Uterus (tissue), 3 donors: ENCODE measurements at regions not wholly inside any gene's neighbourhood (a gene's known extent, or its start where the extent isn't known, plus 50 kb on each side); places are given as distances from the start of the nearest gene placed in this dataset.
A peak's percentile ranks its signal among the peaks of the same experiment; 100 is the strongest.

Experiments used
- DNase-seq, 2 donors: peaks; one replicate each; pipeline ENCODE4 v3.0.0-alpha.2; 2019 to 2020
- H3K27ac ChIP-seq, 2 donors: fragments of 200-600 bp; sonication (generic); 1 replicate in 1 of 2; 2 replicates in 1 of 2; pipeline ENCODE4 v1.5.1; 2016 to 2018
- H3K27me3 ChIP-seq, 2 donors: fragments of 200-600 bp; sonication (generic); one replicate each; pipeline ENCODE4 v1.5.1; 2018 to 2019; ENCODE audit warnings: control low read depth in 1 of 2
- H3K36me3 ChIP-seq, 2 donors: fragments of 200-600 bp; sonication (generic); one replicate each; pipeline ENCODE4 v1.5.1; 2019; ENCODE audit warnings: control low read depth in 1 of 2
- H3K4me1 ChIP-seq, 2 donors: fragments of 200-600 bp; sonication (generic); one replicate each; pipeline ENCODE4 v1.5.1; 2018 to 2019; ENCODE audit warnings: control low read depth in 1 of 2
- H3K4me3 ChIP-seq, 2 donors: fragments of 200-600 bp; sonication (generic); 1 replicate in 1 of 2; 2 replicates in 1 of 2; pipeline ENCODE4 v1.5.1; 2018 to 2019; ENCODE audit warnings: mild to moderate bottlenecking in 1 of 2
- H3K9me3 ChIP-seq, 2 donors: fragments of 200-600 bp; sonication (generic); one replicate each; pipeline ENCODE4 v1.5.1; 2019; ENCODE audit warnings: control low read depth in 1 of 2
- CTCF ChIP-seq, 4 experiments: fragments of 200-600 bp in 2 of 4; fragments of 450-650 bp in 2 of 4; sonication (generic) in 2 of 4; IDR thresholded peaks; one replicate each; pipeline ENCODE4 v1.5.1; 2016 to 2019; ENCODE audit warnings: antibody characterized with exemption in 4 of 4, mild to moderate bottlenecking in 2 of 4, moderate library complexity in 1 of 4
- POLR2A ChIP-seq, 2 donors: fragments of 450-650 bp; IDR thresholded peaks; one replicate each; pipeline ENCODE4 v1.6.1; 2016; ENCODE audit warnings: antibody characterized with exemption in 2 of 2, mild to moderate bottlenecking in 1 of 2, moderate library complexity in 1 of 2
- intact Hi-C: fragments of 100-400 bp; cut with DNase I; formaldehyde crosslinking; loops from one replicate; pipeline ENCODE4 v1.15.1; 2023; ENCODE audit warnings: low total_unique reads
- donor health status: DM: yes; HTN: yes; CAD: no.

GRCh38 chr3:31065765-31066164 is 171.3 kb upstream of the GADL1 start:
- H3K9me3 ChIP-seq: no peaks in the 10 kb centered on the region
- DNase-seq: no peak
- intact Hi-C loops: no loop called here
- H3K27me3 ChIP-seq: no peaks in the 10 kb centered on the region
- TF ChIP-seq CTCF (IDR thresholded peaks at IDR 0.05): no peak
- no peak for TF ChIP-seq POLR2A (IDR thresholded peaks at IDR 0.05)
- H3K4me1 ChIP-seq: no peaks in the 10 kb centered on the region
- no peaks in the 10 kb centered on the region for H3K36me3 ChIP-seq
- no peak overlapping the region for H3K27ac ChIP-seq
- no peak overlapping the region for H3K4me3 ChIP-seq

GRCh38 chr3:31067004-31067403 is 172.5 kb upstream of the GADL1 start:
- no peaks in the 10 kb centered on the region for H3K4me1 ChIP-seq
- no peak overlapping the region for H3K27ac ChIP-seq
- H3K4me3 ChIP-seq: no peak overlapping the region
- TF ChIP-seq POLR2A (IDR thresholded peaks at IDR 0.05): no peak
- TF ChIP-seq CTCF (IDR thresholded peaks at IDR 0.05): no peak
- intact Hi-C loops: no loop called here
- no peaks in the 10 kb centered on the region for H3K36me3 ChIP-seq
- DNase-seq: peak; percentile 24 to 36
- no peaks in the 10 kb centered on the region for H3K27me3 ChIP-seq
- H3K9me3 ChIP-seq: no peaks in the 10 kb centered on the region

GRCh38 chr3:31075471-31075870 is 181.0 kb upstream of the GADL1 start:
- H3K27ac ChIP-seq: no peak overlapping the region
- intact Hi-C loops: no loop called here
- H3K36me3 ChIP-seq: no peaks in the 10 kb centered on the region
- no peaks in the 10 kb centered on the region for H3K27me3 ChIP-seq
- no peak for DNase-seq
- H3K4me3 ChIP-seq: no peak overlapping the region
- H3K9me3 ChIP-seq: no peaks in the 10 kb centered on the region
- no peak for TF ChIP-seq POLR2A (IDR thresholded peaks at IDR 0.05)
- no peak for TF ChIP-seq CTCF (IDR thresholded peaks at IDR 0.05)
- no peaks in the 10 kb centered on the region for H3K4me1 ChIP-seq

GRCh38 chr3:31075876-31076275 is 181.4 kb upstream of the GADL1 start:
- Histone ChIP-seq H3K4me1 (no peaks in the 10 kb centered on the region), H3K27me3 (no peaks in the 10 kb centered on the region), H3K9me3 (no peaks in the 10 kb centered on the region), H3K36me3 (no peaks in the 10 kb centered on the region), H3K4me3 (no peak overlapping the region), H3K27ac (no peak overlapping the region)
- intact Hi-C loops: no loop called here
- TF ChIP-seq CTCF (IDR thresholded peaks at IDR 0.05): no peak
- no peak for TF ChIP-seq POLR2A (IDR thresholded peaks at IDR 0.05)
- no peak for DNase-seq

- H3K36me3 ChIP-seq: no peaks in the 10 kb centered on the region
- no peaks in the 10 kb centered on the region for H3K9me3 ChIP-seq
- H3K4me1 ChIP-seq: no peaks in the 10 kb centered on the region
- TF ChIP-seq POLR2A (IDR thresholded peaks at IDR 0.05) (no peak), CTCF (IDR thresholded peaks at IDR 0.05) (no peak)
- H3K27ac ChIP-seq: no peak overlapping the region
- no peak overlapping the region for H3K4me3 ChIP-seq
- no peaks in the 10 kb centered on the region for H3K27me3 ChIP-seq
- peak in 1 of 2 donors; percentile 18 for DNase-seq
- intact Hi-C loops: no loop called here
Observed at GRCh38 chr3:31077021-31077601, 182.7 kb upstream of the GADL1 start.
